ENCODE measurements at regions not wholly inside any gene's neighbourhood (a gene's known extent, or its start where the extent isn't known, plus 50 kb on each side); places are given as distances from the start of the nearest gene placed in this dataset.

DNA sequence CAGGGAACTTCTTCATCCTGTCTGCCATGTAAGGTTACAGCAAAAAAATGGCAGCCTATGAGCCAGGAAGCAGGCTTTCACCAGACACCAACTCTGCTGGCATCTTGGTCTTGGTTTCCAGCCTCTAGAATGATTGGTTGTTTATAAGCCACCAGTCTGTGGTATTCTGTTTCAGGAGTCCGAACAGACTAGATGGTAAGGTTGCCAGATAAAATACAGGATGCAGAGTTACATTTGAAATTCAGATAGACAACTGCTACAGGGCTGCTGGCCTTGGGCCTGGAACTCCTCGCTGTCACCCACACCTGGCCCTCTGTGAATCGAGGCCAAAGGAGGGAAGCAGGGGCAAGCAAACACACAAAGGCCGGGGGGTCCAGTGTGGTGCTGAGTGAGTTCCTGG, 478.8 kb upstream of the CCL2 start:
- TF ChIP-seq, protein P1, sequence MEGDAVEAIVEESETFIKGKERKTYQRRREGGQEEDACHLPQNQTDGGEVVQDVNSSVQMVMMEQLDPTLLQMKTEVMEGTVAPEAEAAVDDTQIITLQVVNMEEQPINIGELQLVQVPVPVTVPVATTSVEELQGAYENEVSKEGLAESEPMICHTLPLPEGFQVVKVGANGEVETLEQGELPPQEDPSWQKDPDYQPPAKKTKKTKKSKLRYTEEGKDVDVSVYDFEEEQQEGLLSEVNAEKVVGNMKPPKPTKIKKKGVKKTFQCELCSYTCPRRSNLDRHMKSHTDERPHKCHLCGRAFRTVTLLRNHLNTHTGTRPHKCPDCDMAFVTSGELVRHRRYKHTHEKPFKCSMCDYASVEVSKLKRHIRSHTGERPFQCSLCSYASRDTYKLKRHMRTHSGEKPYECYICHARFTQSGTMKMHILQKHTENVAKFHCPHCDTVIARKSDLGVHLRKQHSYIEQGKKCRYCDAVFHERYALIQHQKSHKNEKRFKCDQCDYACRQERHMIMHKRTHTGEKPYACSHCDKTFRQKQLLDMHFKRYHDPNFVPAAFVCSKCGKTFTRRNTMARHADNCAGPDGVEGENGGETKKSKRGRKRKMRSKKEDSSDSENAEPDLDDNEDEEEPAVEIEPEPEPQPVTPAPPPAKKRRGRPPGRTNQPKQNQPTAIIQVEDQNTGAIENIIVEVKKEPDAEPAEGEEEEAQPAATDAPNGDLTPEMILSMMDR (conservative IDR thresholded peaks at IDR 0.05): no peak
- no peak for TF ChIP-seq ZFX (IDR thresholded peaks at IDR 0.05)
